Adrenal gland (tissue), 5 donors: ENCODE measurements at regions not wholly inside any gene's neighbourhood (a gene's known extent, or its start where the extent isn't known, plus 50 kb on each side); places are given as distances from the start of the nearest gene placed in this dataset.

ENCODE experiments used
- POLR2A ChIP-seq, 2 donors: fragments of 450-650 bp; IDR thresholded peaks; one replicate each; pipeline ENCODE4 v1.6.1; 2017; ENCODE audit warnings: antibody characterized with exemption in 2 of 2, mild to moderate bottlenecking in 2 of 2, moderate library complexity in 1 of 2
- TF ChIP-seq, protein P1 (sequence below), 6 experiments: fragments of 450-650 bp in 4 of 6; fragments of 200-600 bp in 2 of 6; sonication (generic) in 1 of 6; IDR thresholded peaks; 1 replicate in 5 of 6; 2 replicates in 1 of 6; pipeline versions ENCODE4 v1.5.1 to v1.8.0; 2016 to 2021; ENCODE audit warnings: antibody characterized with exemption in 6 of 6, mild to moderate bottlenecking in 2 of 6, moderate library complexity in 1 of 6
- donor health status: DM: no; HTN: no; CAD: no.

DNA sequence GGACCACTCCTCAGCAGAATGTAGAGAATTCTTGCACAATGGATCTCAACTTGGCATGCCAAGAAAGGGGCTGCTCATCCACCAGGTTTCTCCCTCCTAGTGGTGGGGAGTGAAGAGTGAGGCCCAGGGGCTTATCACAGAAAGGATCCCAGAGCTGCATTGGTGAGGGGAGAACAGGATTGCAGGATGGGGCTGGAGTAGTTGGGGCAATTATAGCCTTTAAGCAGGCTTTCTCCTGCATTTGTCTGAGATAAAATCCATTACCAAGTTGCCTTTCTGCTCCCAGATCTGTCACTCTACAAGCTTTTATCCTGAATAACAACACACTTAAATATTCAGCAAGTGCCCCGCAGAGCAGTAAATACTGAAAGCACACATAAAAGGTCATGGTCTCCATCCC, 130.8 kb upstream of the CES5A start:
- TF ChIP-seq POLR2A (IDR thresholded peaks at IDR 0.05), result no peak
- TF ChIP-seq, protein P1, sequence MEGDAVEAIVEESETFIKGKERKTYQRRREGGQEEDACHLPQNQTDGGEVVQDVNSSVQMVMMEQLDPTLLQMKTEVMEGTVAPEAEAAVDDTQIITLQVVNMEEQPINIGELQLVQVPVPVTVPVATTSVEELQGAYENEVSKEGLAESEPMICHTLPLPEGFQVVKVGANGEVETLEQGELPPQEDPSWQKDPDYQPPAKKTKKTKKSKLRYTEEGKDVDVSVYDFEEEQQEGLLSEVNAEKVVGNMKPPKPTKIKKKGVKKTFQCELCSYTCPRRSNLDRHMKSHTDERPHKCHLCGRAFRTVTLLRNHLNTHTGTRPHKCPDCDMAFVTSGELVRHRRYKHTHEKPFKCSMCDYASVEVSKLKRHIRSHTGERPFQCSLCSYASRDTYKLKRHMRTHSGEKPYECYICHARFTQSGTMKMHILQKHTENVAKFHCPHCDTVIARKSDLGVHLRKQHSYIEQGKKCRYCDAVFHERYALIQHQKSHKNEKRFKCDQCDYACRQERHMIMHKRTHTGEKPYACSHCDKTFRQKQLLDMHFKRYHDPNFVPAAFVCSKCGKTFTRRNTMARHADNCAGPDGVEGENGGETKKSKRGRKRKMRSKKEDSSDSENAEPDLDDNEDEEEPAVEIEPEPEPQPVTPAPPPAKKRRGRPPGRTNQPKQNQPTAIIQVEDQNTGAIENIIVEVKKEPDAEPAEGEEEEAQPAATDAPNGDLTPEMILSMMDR (IDR thresholded peaks at IDR 0.05), result no peak
